Astrocyte (in vitro differentiated cells and primary cell): ENCODE measurements at regions not wholly inside any gene's neighbourhood (a gene's known extent, or its start where the extent isn't known, plus 50 kb on each side); places are given as distances from the start of the nearest gene placed in this dataset.

Experiments used
- DNase-seq: peaks from one replicate; pipeline ENCODE4 v3.0.0-alpha.2; 2010; ENCODE audit warnings: low read depth
- FAIRE-seq: peaks from 2 replicates; lab custom pipeline; 2011; peaks lifted over from hg19 to GRCh38; lab: Jason Lieb, UNC
- H2AFZ ChIP-seq: 2 replicates; pipeline ENCODE4 v1.6.0; 2012; ENCODE audit warnings: low read depth, low read length, inconsistent platforms
- H3K27ac ChIP-seq: 2 replicates; pipeline ENCODE4 v1.5.1; 2011; ENCODE audit warnings: low read depth, low read length, inconsistent platforms
- H3K27me3 ChIP-seq: 2 replicates; pipeline ENCODE4 v1.6.0; 2011; ENCODE audit warnings: low read length, inconsistent platforms; ENCODE audit not compliant: insufficient read depth
- H3K36me3 ChIP-seq: 2 replicates; pipeline ENCODE4 v1.5.1; 2011; ENCODE audit warnings: low read length, inconsistent platforms; ENCODE audit not compliant: insufficient read depth
- H3K4me1 ChIP-seq: 2 replicates; pipeline ENCODE4 v1.5.1; 2011; ENCODE audit warnings: low read length, inconsistent platforms; ENCODE audit not compliant: insufficient read depth
- H3K4me2 ChIP-seq: 2 replicates; pipeline ENCODE4 v1.6.0; 2012; ENCODE audit warnings: low read length, inconsistent platforms
- H3K4me3 ChIP-seq: 2 replicates; pipeline ENCODE4 v1.5.1; 2011; ENCODE audit warnings: low read depth, mild to moderate bottlenecking, low read length, inconsistent platforms; ENCODE audit not compliant: insufficient read depth
- H3K79me2 ChIP-seq: 2 replicates; pipeline ENCODE4 v1.6.0; 2012; ENCODE audit warnings: mild to moderate bottlenecking, low read length, inconsistent platforms; ENCODE audit not compliant: insufficient read depth
- H3K9ac ChIP-seq: 2 replicates; pipeline ENCODE4 v1.6.0; 2012; ENCODE audit warnings: mild to moderate bottlenecking, low read length, inconsistent platforms
- H3K9me3 ChIP-seq: 2 replicates; pipeline ENCODE4 v1.5.1; 2012; ENCODE audit warnings: low read depth, mild to moderate bottlenecking, low read length, inconsistent platforms; ENCODE audit not compliant: insufficient read depth
- H4K20me1 ChIP-seq: 2 replicates; pipeline ENCODE4 v1.6.0; 2012; ENCODE audit warnings: low read length, inconsistent platforms; ENCODE audit not compliant: insufficient read depth
- H3K27ac Mint-ChIP-seq: one replicate; pipeline ENCODE4 v1.8.0; 2021; ENCODE audit warnings: mild to moderate bottlenecking, mixed read lengths; ENCODE audit not compliant: unreplicated experiment
- H3K27me3 Mint-ChIP-seq: one replicate; pipeline ENCODE4 v1.8.0; 2021; ENCODE audit warnings: low read depth, mixed read lengths; ENCODE audit not compliant: unreplicated experiment
- H3K36me3 Mint-ChIP-seq: one replicate; pipeline ENCODE4 v1.8.0; 2021; ENCODE audit warnings: low read depth, mixed read lengths; ENCODE audit not compliant: unreplicated experiment
- H3K4me1 Mint-ChIP-seq: one replicate; pipeline ENCODE4 v1.8.0; 2021; ENCODE audit warnings: low read depth, mixed read lengths; ENCODE audit not compliant: unreplicated experiment
- H3K4me3 Mint-ChIP-seq: one replicate; pipeline ENCODE4 v1.8.0; 2021; ENCODE audit warnings: mild to moderate bottlenecking, moderate library complexity, mixed read lengths; ENCODE audit not compliant: unreplicated experiment
- H3K9me3 Mint-ChIP-seq: one replicate; pipeline ENCODE4 v1.8.0; 2021; ENCODE audit warnings: mild to moderate bottlenecking, mixed read lengths; ENCODE audit not compliant: unreplicated experiment
- EZH2 ChIP-seq: IDR thresholded peaks from 2 replicates; pipeline ENCODE4 v1.6.1; 2012; ENCODE audit warnings: mild to moderate bottlenecking, low read length, inconsistent platforms; ENCODE audit not compliant: insufficient read depth
- TF ChIP-seq, protein P1 (sequence below): IDR thresholded peaks from 2 replicates; pipeline ENCODE4 v1.5.1; 2011; ENCODE audit warnings: low read depth, mild to moderate bottlenecking, inconsistent platforms, low read length, moderate library complexity; ENCODE audit not compliant: insufficient read depth

- Histone ChIP-seq H2AFZ (no peak overlapping the region), H4K20me1 (no peaks in the 10 kb centered on the region), H3K36me3 (no peaks in the 10 kb centered on the region), H3K27me3 (no peaks in the 10 kb centered on the region), H3K79me2 (no peaks in the 10 kb centered on the region), H3K4me3 (no peak overlapping the region), H3K27ac (no peak overlapping the region), H3K4me1 (no peaks in the 10 kb centered on the region), H3K4me2 (no peak overlapping the region), H3K9me3 (no peaks in the 10 kb centered on the region), H3K9ac (no peak overlapping the region)
- Mint-ChIP-seq H3K9me3 (no peaks in the 10 kb centered on the region), H3K27ac (no peak overlapping the region), H3K4me1 (no peaks in the 10 kb centered on the region), H3K27me3 (no peaks in the 10 kb centered on the region), H3K4me3 (no peak overlapping the region), H3K36me3 (no peaks in the 10 kb centered on the region)
- TF ChIP-seq EZH2 = no peak
- TF ChIP-seq, protein P1, sequence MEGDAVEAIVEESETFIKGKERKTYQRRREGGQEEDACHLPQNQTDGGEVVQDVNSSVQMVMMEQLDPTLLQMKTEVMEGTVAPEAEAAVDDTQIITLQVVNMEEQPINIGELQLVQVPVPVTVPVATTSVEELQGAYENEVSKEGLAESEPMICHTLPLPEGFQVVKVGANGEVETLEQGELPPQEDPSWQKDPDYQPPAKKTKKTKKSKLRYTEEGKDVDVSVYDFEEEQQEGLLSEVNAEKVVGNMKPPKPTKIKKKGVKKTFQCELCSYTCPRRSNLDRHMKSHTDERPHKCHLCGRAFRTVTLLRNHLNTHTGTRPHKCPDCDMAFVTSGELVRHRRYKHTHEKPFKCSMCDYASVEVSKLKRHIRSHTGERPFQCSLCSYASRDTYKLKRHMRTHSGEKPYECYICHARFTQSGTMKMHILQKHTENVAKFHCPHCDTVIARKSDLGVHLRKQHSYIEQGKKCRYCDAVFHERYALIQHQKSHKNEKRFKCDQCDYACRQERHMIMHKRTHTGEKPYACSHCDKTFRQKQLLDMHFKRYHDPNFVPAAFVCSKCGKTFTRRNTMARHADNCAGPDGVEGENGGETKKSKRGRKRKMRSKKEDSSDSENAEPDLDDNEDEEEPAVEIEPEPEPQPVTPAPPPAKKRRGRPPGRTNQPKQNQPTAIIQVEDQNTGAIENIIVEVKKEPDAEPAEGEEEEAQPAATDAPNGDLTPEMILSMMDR = no peak
- FAIRE-seq = no peak
- no peak for DNase-seq
Observed at GRCh38 chr12:74381958-74382357, 155.7 kb upstream of the ATXN7L3B start.

- H3K27me3 Mint-ChIP-seq = no peaks in the 10 kb centered on the region
- no peaks in the 10 kb centered on the region for H3K9me3 Mint-ChIP-seq
- no peaks in the 10 kb centered on the region for H3K79me2 ChIP-seq
- no peak overlapping the region for H3K27ac Mint-ChIP-seq
- TF ChIP-seq, protein P1 = no peak
- TF ChIP-seq EZH2 = no peak
- no peak overlapping the region for H3K27ac ChIP-seq
- no peak overlapping the region for H3K4me3 Mint-ChIP-seq
- no peak overlapping the region for H3K4me3 ChIP-seq
- no peak overlapping the region for H2AFZ ChIP-seq
- no peak for FAIRE-seq
- no peak overlapping the region for H3K4me2 ChIP-seq
- no peaks in the 10 kb centered on the region for H4K20me1 ChIP-seq
- no peaks in the 10 kb centered on the region for H3K36me3 Mint-ChIP-seq
- no peaks in the 10 kb centered on the region for H3K4me1 ChIP-seq
- no peak for DNase-seq
- no peaks in the 10 kb centered on the region for H3K27me3 ChIP-seq
- no peaks in the 10 kb centered on the region for H3K4me1 Mint-ChIP-seq
- no peaks in the 10 kb centered on the region for H3K36me3 ChIP-seq
- no peak overlapping the region for H3K9ac ChIP-seq
- no peaks in the 10 kb centered on the region for H3K9me3 ChIP-seq
Observed at GRCh38 chr12:74382983-74383382, 154.7 kb upstream of the ATXN7L3B start.

DNA sequence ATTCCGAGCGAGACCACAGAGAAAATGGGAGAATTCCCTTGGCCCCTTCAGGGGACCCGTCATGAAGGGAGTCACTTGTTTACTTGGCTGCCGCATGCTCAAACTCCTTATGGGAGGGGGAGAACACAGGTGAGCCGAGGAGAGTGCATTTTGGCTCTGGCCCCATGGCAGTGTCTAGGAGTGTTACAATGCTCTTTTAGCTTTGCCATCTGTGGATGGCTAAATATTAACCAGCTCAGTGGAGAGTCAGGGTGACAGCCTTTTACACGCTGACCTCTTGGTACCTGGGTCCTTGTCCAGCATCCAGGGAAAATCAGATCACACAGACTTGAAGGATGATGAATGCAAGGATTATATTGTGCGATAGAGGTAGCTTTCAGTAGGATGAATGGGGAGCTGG, 146.4 kb upstream of the ATXN7L3B start:
- H3K4me1 ChIP-seq = no peaks in the 10 kb centered on the region
- H3K27me3 Mint-ChIP-seq = no peaks in the 10 kb centered on the region
- H3K79me2 ChIP-seq = no peaks in the 10 kb centered on the region
- no peak overlapping the region for H3K4me2 ChIP-seq
- H3K27me3 ChIP-seq = no peaks in the 10 kb centered on the region
- no peaks in the 10 kb centered on the region for H3K36me3 ChIP-seq
- DNase-seq = no peak
- H3K27ac ChIP-seq = no peak overlapping the region
- H3K9me3 Mint-ChIP-seq = peaks cover 4% of the 10 kb centered on the region
- H3K4me1 Mint-ChIP-seq = no peaks in the 10 kb centered on the region
- H3K4me3 Mint-ChIP-seq = no peak overlapping the region
- no peaks in the 10 kb centered on the region for H3K9me3 ChIP-seq
- no peak overlapping the region for H3K9ac ChIP-seq
- FAIRE-seq = no peak
- no peak overlapping the region for H2AFZ ChIP-seq
- H3K27ac Mint-ChIP-seq = no peak overlapping the region
- H3K36me3 Mint-ChIP-seq = no peaks in the 10 kb centered on the region
- H4K20me1 ChIP-seq = no peaks in the 10 kb centered on the region
- no peak overlapping the region for H3K4me3 ChIP-seq
- TF ChIP-seq, protein P1 = no peak
- TF ChIP-seq EZH2 = no peak
